Astrocyte (in vitro differentiated cells and primary cell): ENCODE measurements at regions not wholly inside any gene's neighbourhood (a gene's known extent, or its start where the extent isn't known, plus 50 kb on each side); places are given as distances from the start of the nearest gene placed in this dataset.

Source experiments
- DNase-seq: peaks from one replicate; pipeline ENCODE4 v3.0.0-alpha.2; 2010; ENCODE audit warnings: low read depth
- FAIRE-seq: peaks from 2 replicates; lab custom pipeline; 2011; peaks lifted over from hg19 to GRCh38; lab: Jason Lieb, UNC
- H2AFZ ChIP-seq: 2 replicates; pipeline ENCODE4 v1.6.0; 2012; ENCODE audit warnings: low read depth, low read length, inconsistent platforms
- H3K27ac ChIP-seq: 2 replicates; pipeline ENCODE4 v1.5.1; 2011; ENCODE audit warnings: low read depth, low read length, inconsistent platforms
- H3K27me3 ChIP-seq: 2 replicates; pipeline ENCODE4 v1.6.0; 2011; ENCODE audit warnings: low read length, inconsistent platforms; ENCODE audit not compliant: insufficient read depth
- H3K36me3 ChIP-seq: 2 replicates; pipeline ENCODE4 v1.5.1; 2011; ENCODE audit warnings: low read length, inconsistent platforms; ENCODE audit not compliant: insufficient read depth
- H3K4me1 ChIP-seq: 2 replicates; pipeline ENCODE4 v1.5.1; 2011; ENCODE audit warnings: low read length, inconsistent platforms; ENCODE audit not compliant: insufficient read depth
- H3K4me2 ChIP-seq: 2 replicates; pipeline ENCODE4 v1.6.0; 2012; ENCODE audit warnings: low read length, inconsistent platforms
- H3K4me3 ChIP-seq: 2 replicates; pipeline ENCODE4 v1.5.1; 2011; ENCODE audit warnings: low read depth, mild to moderate bottlenecking, low read length, inconsistent platforms; ENCODE audit not compliant: insufficient read depth
- H3K79me2 ChIP-seq: 2 replicates; pipeline ENCODE4 v1.6.0; 2012; ENCODE audit warnings: mild to moderate bottlenecking, low read length, inconsistent platforms; ENCODE audit not compliant: insufficient read depth
- H3K9ac ChIP-seq: 2 replicates; pipeline ENCODE4 v1.6.0; 2012; ENCODE audit warnings: mild to moderate bottlenecking, low read length, inconsistent platforms
- H3K9me3 ChIP-seq: 2 replicates; pipeline ENCODE4 v1.5.1; 2012; ENCODE audit warnings: low read depth, mild to moderate bottlenecking, low read length, inconsistent platforms; ENCODE audit not compliant: insufficient read depth
- H4K20me1 ChIP-seq: 2 replicates; pipeline ENCODE4 v1.6.0; 2012; ENCODE audit warnings: low read length, inconsistent platforms; ENCODE audit not compliant: insufficient read depth
- H3K27ac Mint-ChIP-seq: one replicate; pipeline ENCODE4 v1.8.0; 2021; ENCODE audit warnings: mild to moderate bottlenecking, mixed read lengths; ENCODE audit not compliant: unreplicated experiment
- H3K27me3 Mint-ChIP-seq: one replicate; pipeline ENCODE4 v1.8.0; 2021; ENCODE audit warnings: low read depth, mixed read lengths; ENCODE audit not compliant: unreplicated experiment
- H3K36me3 Mint-ChIP-seq: one replicate; pipeline ENCODE4 v1.8.0; 2021; ENCODE audit warnings: low read depth, mixed read lengths; ENCODE audit not compliant: unreplicated experiment
- H3K4me1 Mint-ChIP-seq: one replicate; pipeline ENCODE4 v1.8.0; 2021; ENCODE audit warnings: low read depth, mixed read lengths; ENCODE audit not compliant: unreplicated experiment
- H3K4me3 Mint-ChIP-seq: one replicate; pipeline ENCODE4 v1.8.0; 2021; ENCODE audit warnings: mild to moderate bottlenecking, moderate library complexity, mixed read lengths; ENCODE audit not compliant: unreplicated experiment
- H3K9me3 Mint-ChIP-seq: one replicate; pipeline ENCODE4 v1.8.0; 2021; ENCODE audit warnings: mild to moderate bottlenecking, mixed read lengths; ENCODE audit not compliant: unreplicated experiment
- CTCF ChIP-seq: IDR thresholded peaks from 2 replicates; pipeline ENCODE4 v1.5.1; 2011; ENCODE audit warnings: low read depth, mild to moderate bottlenecking, inconsistent platforms, low read length, moderate library complexity; ENCODE audit not compliant: insufficient read depth
- EZH2 ChIP-seq: IDR thresholded peaks from 2 replicates; pipeline ENCODE4 v1.6.1; 2012; ENCODE audit warnings: mild to moderate bottlenecking, low read length, inconsistent platforms; ENCODE audit not compliant: insufficient read depth

- DNase-seq (no peak), FAIRE-seq (no peak)
- TF ChIP-seq EZH2 (no peak), CTCF (no peak)
- Histone ChIP-seq H3K4me2 (no peak overlapping the region), H3K36me3 (no peaks in the 10 kb centered on the region), H3K9me3 (no peaks in the 10 kb centered on the region), H4K20me1 (no peaks in the 10 kb centered on the region), H3K4me3 (no peak overlapping the region), H3K27ac (no peak overlapping the region), H3K9ac (no peak overlapping the region), H3K4me1 (no peaks in the 10 kb centered on the region), H2AFZ (no peak overlapping the region), H3K79me2 (no peaks in the 10 kb centered on the region), H3K27me3 (peaks cover 3% of the 10 kb centered on the region)
- no peaks in the 10 kb centered on the region for H3K9me3 Mint-ChIP-seq
- no peak overlapping the region for H3K27ac Mint-ChIP-seq
- no peaks in the 10 kb centered on the region for H3K36me3 Mint-ChIP-seq
- H3K4me1 Mint-ChIP-seq = no peaks in the 10 kb centered on the region
- no peak overlapping the region for H3K4me3 Mint-ChIP-seq
- peaks cover 4% of the 10 kb centered on the region for H3K27me3 Mint-ChIP-seq
These were observed 156.2 kb downstream of the UXS1 start for GRCh38 chr2:106037932-106038331.

GRCh38 chr2:106037262-106037661 is 156.8 kb downstream of the UXS1 start:
- H3K36me3 ChIP-seq = no peaks in the 10 kb centered on the region
- Mint-ChIP-seq H3K4me3 (no peak overlapping the region), H3K27ac (no peak overlapping the region), H3K27me3 (peaks cover 4% of the 10 kb centered on the region), H3K9me3 (no peaks in the 10 kb centered on the region), H3K4me1 (no peaks in the 10 kb centered on the region), H3K36me3 (no peaks in the 10 kb centered on the region)
- no peak overlapping the region for H2AFZ ChIP-seq
- no peaks in the 10 kb centered on the region for H4K20me1 ChIP-seq
- no peak overlapping the region for H3K9ac ChIP-seq
- no peak overlapping the region for H3K27ac ChIP-seq
- H3K4me1 ChIP-seq = no peaks in the 10 kb centered on the region
- H3K79me2 ChIP-seq = no peaks in the 10 kb centered on the region
- H3K27me3 ChIP-seq = peaks cover 3% of the 10 kb centered on the region
- DNase-seq = no peak
- H3K4me2 ChIP-seq = no peak overlapping the region
- no peak for TF ChIP-seq CTCF
- TF ChIP-seq EZH2 = no peak
- no peak for FAIRE-seq
- no peaks in the 10 kb centered on the region for H3K9me3 ChIP-seq
- H3K4me3 ChIP-seq = no peak overlapping the region

- Mint-ChIP-seq H3K4me1 (peaks cover 11% of the 10 kb centered on the region), H3K36me3 (no peaks in the 10 kb centered on the region), H3K9me3 (no peaks in the 10 kb centered on the region), H3K4me3 (no peak overlapping the region), H3K27me3 (peaks cover 4% of the 10 kb centered on the region), H3K27ac (no peak overlapping the region)
- no peaks in the 10 kb centered on the region for H4K20me1 ChIP-seq
- no peaks in the 10 kb centered on the region for H3K79me2 ChIP-seq
- DNase-seq = no peak
- no peak overlapping the region for H3K4me2 ChIP-seq
- FAIRE-seq = no peak
- no peak overlapping the region for H3K9ac ChIP-seq
- H3K4me1 ChIP-seq = no peaks in the 10 kb centered on the region
- H2AFZ ChIP-seq = no peak overlapping the region
- no peaks in the 10 kb centered on the region for H3K9me3 ChIP-seq
- H3K27me3 ChIP-seq = peaks cover 3% of the 10 kb centered on the region
- no peaks in the 10 kb centered on the region for H3K36me3 ChIP-seq
- TF ChIP-seq EZH2 (no peak), CTCF (no peak)
- no peak overlapping the region for H3K4me3 ChIP-seq
- H3K27ac ChIP-seq = no peak overlapping the region
These were observed 159.8 kb downstream of the UXS1 start for GRCh38 chr2:106034325-106034724.
